Nephron (organoid): ENCODE measurements at regions not wholly inside any gene's neighbourhood (a gene's known extent, or its start where the extent isn't known, plus 50 kb on each side); places are given as distances from the start of the nearest gene placed in this dataset.

ENCODE experiments used
- H3K27ac Mint-ChIP-seq, 3 experiments: 2 replicates each; pipeline ENCODE4 v1.8.0; 2020; ENCODE audit warnings: mixed read lengths in 3 of 3, mild to moderate bottlenecking in 2 of 3, moderate library complexity in 1 of 3
- H3K27me3 Mint-ChIP-seq: 2 replicates; pipeline ENCODE4 v1.8.0; 2021; ENCODE audit warnings: low read depth, mild to moderate bottlenecking, moderate library complexity, mixed read lengths
- H3K36me3 Mint-ChIP-seq: 2 replicates; pipeline ENCODE4 v1.8.0; 2020; ENCODE audit warnings: low read depth, mixed read lengths
- H3K4me1 Mint-ChIP-seq: 2 replicates; pipeline ENCODE4 v1.8.0; 2020; ENCODE audit warnings: mixed read lengths
- H3K4me3 Mint-ChIP-seq, 3 experiments: 2 replicates each; pipeline ENCODE4 v1.8.0; 2020; ENCODE audit warnings: mild to moderate bottlenecking in 3 of 3, mixed read lengths in 3 of 3, moderate library complexity in 2 of 3
- H3K9me3 Mint-ChIP-seq: 2 replicates; pipeline ENCODE4 v1.8.0; 2020; ENCODE audit warnings: mixed read lengths
- CTCF ChIP-seq, 3 experiments: fragments of 200-600 bp; sonication (generic); IDR thresholded peaks; one replicate each; pipeline ENCODE4 v1.5.0; 2021; ENCODE audit warnings: antibody characterized with exemption in 3 of 3; ENCODE audit not compliant: unreplicated experiment in 3 of 3

- Mint-ChIP-seq H3K36me3 (peaks cover 11% of the 10 kb centered on the region), H3K27me3 (no peaks in the 10 kb centered on the region), H3K27ac (peak overlapping the region; percentile 83 to 94 (median 92)), H3K4me1 (peaks cover 5% of the 10 kb centered on the region), H3K9me3 (no peaks in the 10 kb centered on the region), H3K4me3 (peak overlapping the region; percentile 37 to 80 (median 78))
- no peak for TF ChIP-seq CTCF (IDR thresholded peaks at IDR 0.05; ENCODE audit: unreplicated experiment in 3 of 3)
These were observed 274.3 kb downstream of the HTR1A start for GRCh38 chr5:63687854-63688516.

DNA sequence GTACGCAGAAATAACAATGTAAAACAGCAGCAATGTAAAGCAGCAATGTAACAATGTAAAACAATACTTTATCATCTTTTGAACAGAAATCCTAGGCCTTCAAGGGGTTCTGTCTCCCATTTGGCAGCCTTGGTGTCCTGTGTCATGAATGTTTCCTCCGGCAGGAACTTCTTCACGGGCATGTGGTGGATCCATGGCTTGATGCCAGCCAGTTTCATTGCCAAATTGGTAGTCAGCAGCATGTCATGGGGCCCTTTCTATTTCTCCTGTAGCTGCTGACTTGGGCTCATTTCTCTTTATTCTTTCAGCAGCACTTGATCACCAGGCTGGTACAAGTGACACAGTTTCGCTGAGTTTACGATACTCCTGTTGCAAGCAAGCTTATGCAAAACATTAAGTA lies 275.3 kb downstream of the HTR1A start:
- H3K27me3 Mint-ChIP-seq: no peaks in the 10 kb centered on the region

GRCh38 chr5:63686181-63686580 lies 276.1 kb downstream of the HTR1A start:
- Mint-ChIP-seq H3K4me3 (peak overlapping the region in 2 of 3 experiments; percentile 13 to 59), H3K27me3 (no peaks in the 10 kb centered on the region), H3K36me3 (peaks cover 17% of the 10 kb centered on the region), H3K27ac (peak overlapping the region; percentile 78 to 94 (median 92)), H3K9me3 (no peaks in the 10 kb centered on the region), H3K4me1 (peaks cover 5% of the 10 kb centered on the region)
- no peak for TF ChIP-seq CTCF (IDR thresholded peaks at IDR 0.05; ENCODE audit: unreplicated experiment in 3 of 3)

More for the DNA sequence above, 275.3 kb downstream of the HTR1A start:
- no peaks in the 10 kb centered on the region for H3K9me3 Mint-ChIP-seq
- peaks cover 13% of the 10 kb centered on the region for H3K36me3 Mint-ChIP-seq
- TF ChIP-seq CTCF (IDR thresholded peaks at IDR 0.05; ENCODE audit: unreplicated experiment in 3 of 3): no peak
- H3K27ac Mint-ChIP-seq: peak overlapping the region; percentile 80 to 94 (median 92)
- peaks cover 5% of the 10 kb centered on the region for H3K4me1 Mint-ChIP-seq
- peak overlapping the region in 2 of 3 experiments; percentile 48 to 50 for H3K4me3 Mint-ChIP-seq

DNA sequence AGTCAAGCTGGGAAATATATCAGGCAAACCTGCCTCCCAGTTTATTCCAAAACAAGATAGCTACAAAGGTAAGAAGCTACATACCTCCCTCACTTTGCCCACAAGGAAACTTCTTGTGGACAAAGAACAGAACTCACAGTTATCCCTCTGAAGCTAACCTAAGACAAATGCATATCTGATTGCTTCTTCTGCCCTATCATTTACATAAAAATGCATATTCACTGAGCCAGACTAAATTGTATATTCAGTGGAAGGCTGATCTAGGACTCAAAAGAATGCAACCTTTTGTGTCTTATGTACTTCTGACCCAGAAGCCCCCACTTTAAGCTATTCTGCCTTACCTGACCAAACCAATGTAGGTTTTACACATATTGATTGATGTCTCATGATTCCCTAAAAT lies 276.8 kb downstream of the HTR1A start:
- Mint-ChIP-seq H3K36me3 (peaks cover 17% of the 10 kb centered on the region), H3K4me3 (peak overlapping the region in 1 of 3 experiments; percentile 59), H3K27ac (peak overlapping the region; percentile 78 to 94 (median 92)), H3K27me3 (no peaks in the 10 kb centered on the region), H3K9me3 (no peaks in the 10 kb centered on the region), H3K4me1 (peaks cover 5% of the 10 kb centered on the region)
- no peak for TF ChIP-seq CTCF (IDR thresholded peaks at IDR 0.05; ENCODE audit: unreplicated experiment in 3 of 3)

DNA sequence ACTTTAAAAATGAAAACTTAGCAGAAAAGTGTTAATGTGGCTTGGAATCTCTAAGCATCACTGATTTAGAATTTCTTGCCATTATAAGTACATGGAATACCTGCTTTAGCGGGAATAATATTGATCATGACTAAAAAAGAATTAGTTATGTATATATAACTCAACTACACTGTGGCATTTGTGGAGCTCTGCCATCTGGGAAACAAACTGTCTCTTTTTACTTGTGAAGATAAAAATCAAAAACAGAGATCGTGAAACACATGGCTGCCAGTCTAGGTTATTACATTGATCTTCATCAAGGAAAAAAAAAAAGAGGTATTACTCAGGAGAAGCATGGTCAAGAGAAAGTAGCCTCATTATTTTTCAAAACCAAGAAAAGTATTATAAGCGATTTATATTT lies 287.4 kb downstream of the HTR1A start:
- H3K4me1 Mint-ChIP-seq: no peaks in the 10 kb centered on the region
- no peaks in the 10 kb centered on the region for H3K36me3 Mint-ChIP-seq
- H3K9me3 Mint-ChIP-seq: no peaks in the 10 kb centered on the region
- no peak overlapping the region for H3K4me3 Mint-ChIP-seq
- no peaks in the 10 kb centered on the region for H3K27me3 Mint-ChIP-seq
- no peak for TF ChIP-seq CTCF (IDR thresholded peaks at IDR 0.05; ENCODE audit: unreplicated experiment in 3 of 3)
- no peak overlapping the region for H3K27ac Mint-ChIP-seq

DNA sequence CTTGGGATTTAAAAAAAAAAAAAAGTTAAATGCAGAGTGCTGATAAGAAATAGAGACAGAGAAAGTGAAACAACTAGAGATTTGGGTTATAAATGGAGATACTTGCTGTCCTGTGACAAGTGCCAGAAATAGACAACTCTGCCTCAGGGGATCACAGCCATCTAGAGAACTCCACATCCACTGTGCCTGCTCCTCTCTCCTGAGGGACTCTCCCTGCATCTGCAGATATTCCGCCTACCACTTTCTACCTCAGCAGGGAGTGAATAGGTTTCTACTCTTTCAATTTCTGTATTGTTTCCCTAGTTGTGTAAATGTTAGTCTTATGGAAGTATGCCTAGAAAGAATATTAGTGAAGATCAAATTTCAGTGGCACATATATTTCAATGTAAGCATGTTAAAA lies 307.2 kb downstream of the HTR1A start:
- no peaks in the 10 kb centered on the region for H3K4me1 Mint-ChIP-seq
- no peak overlapping the region for H3K4me3 Mint-ChIP-seq
- TF ChIP-seq CTCF (IDR thresholded peaks at IDR 0.05; ENCODE audit: unreplicated experiment in 3 of 3): no peak
- peaks cover 3% of the 10 kb centered on the region for H3K36me3 Mint-ChIP-seq
- no peak overlapping the region for H3K27ac Mint-ChIP-seq
- H3K9me3 Mint-ChIP-seq: no peaks in the 10 kb centered on the region
- no peaks in the 10 kb centered on the region for H3K27me3 Mint-ChIP-seq
